ENCODE measurements at regions not wholly inside any gene's neighbourhood (a gene's known extent, or its start where the extent isn't known, plus 50 kb on each side); places are given as distances from the start of the nearest gene placed in this dataset.

- no peaks in the 10 kb centered on the region for H3K4me1 Mint-ChIP-seq
Measured at GRCh38 chr4:79023799-79024770, 84.8 kb upstream of the PAQR3 start.

GRCh38 chr4:79022529-79022928 is 83.3 kb upstream of the PAQR3 start:
- H3K4me1 Mint-ChIP-seq, result no peaks in the 10 kb centered on the region
- H3K27ac Mint-ChIP-seq, result no peak overlapping the region
- H3K9me3 Mint-ChIP-seq, result peaks cover 6% of the 10 kb centered on the region
- no peak overlapping the region for H3K4me3 Mint-ChIP-seq
- no peaks in the 10 kb centered on the region for H3K27me3 Mint-ChIP-seq (ENCODE audit: low read depth)
- no peak for TF ChIP-seq CTCF (IDR thresholded peaks at IDR 0.05; ENCODE audit: unreplicated experiment in 3 of 3)
- H3K36me3 Mint-ChIP-seq (ENCODE audit: low read depth), result peaks cover 4% of the 10 kb centered on the region

More at GRCh38 chr4:79023799-79024770, 84.8 kb upstream of the PAQR3 start:
- Mint-ChIP-seq H3K27me3 (ENCODE audit: low read depth) (no peaks in the 10 kb centered on the region), H3K9me3 (peaks cover 3% of the 10 kb centered on the region), H3K4me3 (no peak overlapping the region), H3K27ac (no peak overlapping the region), H3K36me3 (ENCODE audit: low read depth) (peaks cover under 1% of the 10 kb centered on the region)
- TF ChIP-seq CTCF (IDR thresholded peaks at IDR 0.05; ENCODE audit: unreplicated experiment in 3 of 3), result no peak

- peaks cover 4% of the 10 kb centered on the region for H3K36me3 Mint-ChIP-seq (ENCODE audit: low read depth)
- H3K27me3 Mint-ChIP-seq (ENCODE audit: low read depth), result no peaks in the 10 kb centered on the region
- H3K9me3 Mint-ChIP-seq, result peaks cover 6% of the 10 kb centered on the region
- peaks cover 6% of the 10 kb centered on the region for H3K4me1 Mint-ChIP-seq
- H3K4me3 Mint-ChIP-seq, result no peak overlapping the region
- no peak overlapping the region for H3K27ac Mint-ChIP-seq
- no peak for TF ChIP-seq CTCF (IDR thresholded peaks at IDR 0.05; ENCODE audit: unreplicated experiment in 3 of 3)
Measured at GRCh38 chr4:79017481-79017880, 78.2 kb upstream of the PAQR3 start.

GRCh38 chr4:79016878-79017277 is 77.6 kb upstream of the PAQR3 start:
- no peaks in the 10 kb centered on the region for H3K27me3 Mint-ChIP-seq (ENCODE audit: low read depth)
- no peak overlapping the region for H3K27ac Mint-ChIP-seq
- no peak for TF ChIP-seq CTCF (IDR thresholded peaks at IDR 0.05; ENCODE audit: unreplicated experiment in 3 of 3)
- peaks cover 6% of the 10 kb centered on the region for H3K4me1 Mint-ChIP-seq
- H3K4me3 Mint-ChIP-seq, result no peak overlapping the region
- peaks cover 4% of the 10 kb centered on the region for H3K36me3 Mint-ChIP-seq (ENCODE audit: low read depth)
- peaks cover 6% of the 10 kb centered on the region for H3K9me3 Mint-ChIP-seq

- Mint-ChIP-seq H3K27me3 (ENCODE audit: low read depth) (no peaks in the 10 kb centered on the region), H3K4me3 (no peak overlapping the region), H3K36me3 (ENCODE audit: low read depth) (peaks cover 4% of the 10 kb centered on the region), H3K4me1 (peaks cover 6% of the 10 kb centered on the region), H3K9me3 (peaks cover 9% of the 10 kb centered on the region), H3K27ac (no peak overlapping the region)
- TF ChIP-seq CTCF (IDR thresholded peaks at IDR 0.05; ENCODE audit: unreplicated experiment in 3 of 3), result no peak
Measured at GRCh38 chr4:79015411-79015810, 76.2 kb upstream of the PAQR3 start.

- peaks cover 9% of the 10 kb centered on the region for H3K9me3 Mint-ChIP-seq
- no peak overlapping the region for H3K4me3 Mint-ChIP-seq
- H3K4me1 Mint-ChIP-seq, result peaks cover 6% of the 10 kb centered on the region
- H3K27ac Mint-ChIP-seq, result no peak overlapping the region
- peaks cover 4% of the 10 kb centered on the region for H3K36me3 Mint-ChIP-seq (ENCODE audit: low read depth)
- no peak for TF ChIP-seq CTCF (IDR thresholded peaks at IDR 0.05; ENCODE audit: unreplicated experiment in 3 of 3)
- no peaks in the 10 kb centered on the region for H3K27me3 Mint-ChIP-seq (ENCODE audit: low read depth)
Measured at GRCh38 chr4:79014230-79014629, 75.0 kb upstream of the PAQR3 start.
